Stimulated activated CD8-positive, alpha-beta memory T cell treated with anti-CD3 and anti-CD28 coated beads, Interleukin-15, amount 100 ng/mL, for 4 hours (primary cell): ENCODE measurements at regions not wholly inside any gene's neighbourhood (a gene's known extent, or its start where the extent isn't known, plus 50 kb on each side); places are given as distances from the start of the nearest gene placed in this dataset.

Experiments
- DNase-seq, 2 donors: peaks; one replicate each; pipeline ENCODE4 v3.0.0-alpha.2; 2020; ENCODE audit warnings: low read depth in 2 of 2

- DNase-seq = no peak
Measured at GRCh38 chr9:7984692-7985091, 185.1 kb upstream of the DMAC1 start.

- DNase-seq = no peak
Measured at GRCh38 chr9:7984203-7984602, 184.6 kb upstream of the DMAC1 start.

GRCh38 chr9:7983490-7983889 is 183.9 kb upstream of the DMAC1 start:
- DNase-seq = no peak

GRCh38 chr9:7982907-7983306 is 183.3 kb upstream of the DMAC1 start:
- no peak for DNase-seq

- no peak for DNase-seq
Measured at GRCh38 chr9:7980691-7981289, 181.2 kb upstream of the DMAC1 start.

- no peak for DNase-seq
Measured at GRCh38 chr9:7980041-7980440, 180.5 kb upstream of the DMAC1 start.

- no peak for DNase-seq
Measured at GRCh38 chr9:7979611-7980010, 180.0 kb upstream of the DMAC1 start.

GRCh38 chr9:7977586-7977985 is 178.0 kb upstream of the DMAC1 start:
- no peak for DNase-seq

GRCh38 chr9:7976856-7977255 is 177.3 kb upstream of the DMAC1 start:
- DNase-seq = no peak

- DNase-seq = peak; percentile 10 to 37
Measured at GRCh38 chr9:7976167-7976755, 176.7 kb upstream of the DMAC1 start.

GRCh38 chr9:7975336-7975735 is 175.8 kb upstream of the DMAC1 start:
- DNase-seq = no peak

- DNase-seq = no peak
Measured at GRCh38 chr9:7974335-7974960, 174.9 kb upstream of the DMAC1 start.

- no peak for DNase-seq
Measured at GRCh38 chr9:7973123-7973522, 173.5 kb upstream of the DMAC1 start.

GRCh38 chr9:7970681-7971330 is 171.2 kb upstream of the DMAC1 start:
- no peak for DNase-seq

GRCh38 chr9:7968687-7969086 is 169.1 kb upstream of the DMAC1 start:
- DNase-seq = no peak

GRCh38 chr9:7967851-7968250 is 168.3 kb upstream of the DMAC1 start:
- DNase-seq = no peak

- no peak for DNase-seq
Measured at GRCh38 chr9:7967093-7967827, 167.7 kb upstream of the DMAC1 start.

GRCh38 chr9:7965063-7965462 is 165.5 kb upstream of the DMAC1 start:
- no peak for DNase-seq

GRCh38 chr9:7963026-7963425 is 163.4 kb upstream of the DMAC1 start:
- DNase-seq = no peak

- DNase-seq = no peak
Measured at GRCh38 chr9:7961076-7961475, 161.5 kb upstream of the DMAC1 start.

- no peak for DNase-seq
Measured at GRCh38 chr9:7960320-7961050, 160.9 kb upstream of the DMAC1 start.

- DNase-seq = no peak
Measured at GRCh38 chr9:7957803-7958202, 158.2 kb upstream of the DMAC1 start.
